ENCODE measurements at regions not wholly inside any gene's neighbourhood (a gene's known extent, or its start where the extent isn't known, plus 50 kb on each side); places are given as distances from the start of the nearest gene placed in this dataset.

GRCh38 chr6:21514288-21514687, 79.3 kb upstream of the SOX4 start:
- Histone ChIP-seq H3K4me3 (replicated peaks; ENCODE audit: low read depth, low read length) (no peak overlapping the region), H3K27me3 (replicated peaks; ENCODE audit: control insufficient read depth, insufficient read depth, low read length) (no peaks in the 10 kb centered on the region), H3K36me3 (ENCODE audit: control insufficient read depth, insufficient read depth, low read length) (no peaks in the 10 kb centered on the region)
- DNase-seq (ENCODE audit: extremely low read depth, insufficient read length): no peak
- no peak for TF ChIP-seq CTCF (IDR thresholded peaks at IDR 0.05; ENCODE audit: insufficient read depth, low read length, poor library complexity, severe bottlenecking)

- no peak for TF ChIP-seq CTCF (IDR thresholded peaks at IDR 0.05; ENCODE audit: insufficient read depth, low read length, poor library complexity, severe bottlenecking)
- Histone ChIP-seq H3K27me3 (replicated peaks; ENCODE audit: control insufficient read depth, insufficient read depth, low read length) (no peaks in the 10 kb centered on the region), H3K36me3 (ENCODE audit: control insufficient read depth, insufficient read depth, low read length) (no peaks in the 10 kb centered on the region), H3K4me3 (replicated peaks; ENCODE audit: low read depth, low read length) (no peak overlapping the region)
- DNase-seq (ENCODE audit: extremely low read depth, insufficient read length): no peak
These were observed 75.2 kb upstream of the SOX4 start for GRCh38 chr6:21518317-21518716.

GRCh38 chr6:21519642-21520041, 73.9 kb upstream of the SOX4 start:
- Histone ChIP-seq H3K4me3 (replicated peaks; ENCODE audit: low read depth, low read length) (no peak overlapping the region), H3K36me3 (ENCODE audit: control insufficient read depth, insufficient read depth, low read length) (no peaks in the 10 kb centered on the region), H3K27me3 (replicated peaks; ENCODE audit: control insufficient read depth, insufficient read depth, low read length) (no peaks in the 10 kb centered on the region)
- no peak for DNase-seq (ENCODE audit: extremely low read depth, insufficient read length)
- TF ChIP-seq CTCF (IDR thresholded peaks at IDR 0.05; ENCODE audit: insufficient read depth, low read length, poor library complexity, severe bottlenecking): no peak

GRCh38 chr6:21521276-21521675, 72.3 kb upstream of the SOX4 start:
- TF ChIP-seq CTCF (IDR thresholded peaks at IDR 0.05; ENCODE audit: insufficient read depth, low read length, poor library complexity, severe bottlenecking): no peak
- Histone ChIP-seq H3K4me3 (replicated peaks; ENCODE audit: low read depth, low read length) (no peak overlapping the region), H3K36me3 (ENCODE audit: control insufficient read depth, insufficient read depth, low read length) (no peaks in the 10 kb centered on the region), H3K27me3 (replicated peaks; ENCODE audit: control insufficient read depth, insufficient read depth, low read length) (no peaks in the 10 kb centered on the region)
- DNase-seq (ENCODE audit: extremely low read depth, insufficient read length): no peak

- TF ChIP-seq CTCF (IDR thresholded peaks at IDR 0.05; ENCODE audit: insufficient read depth, low read length, poor library complexity, severe bottlenecking): no peak
- Histone ChIP-seq H3K27me3 (replicated peaks; ENCODE audit: control insufficient read depth, insufficient read depth, low read length) (no peaks in the 10 kb centered on the region), H3K4me3 (replicated peaks; ENCODE audit: low read depth, low read length) (no peak overlapping the region), H3K36me3 (ENCODE audit: control insufficient read depth, insufficient read depth, low read length) (no peaks in the 10 kb centered on the region)
- DNase-seq (ENCODE audit: extremely low read depth, insufficient read length): no peak
These were observed 71.3 kb upstream of the SOX4 start for GRCh38 chr6:21522143-21522747.
